ENCODE measurements at regions not wholly inside any gene's neighbourhood (a gene's known extent, or its start where the extent isn't known, plus 50 kb on each side); places are given as distances from the start of the nearest gene placed in this dataset.

DNA sequence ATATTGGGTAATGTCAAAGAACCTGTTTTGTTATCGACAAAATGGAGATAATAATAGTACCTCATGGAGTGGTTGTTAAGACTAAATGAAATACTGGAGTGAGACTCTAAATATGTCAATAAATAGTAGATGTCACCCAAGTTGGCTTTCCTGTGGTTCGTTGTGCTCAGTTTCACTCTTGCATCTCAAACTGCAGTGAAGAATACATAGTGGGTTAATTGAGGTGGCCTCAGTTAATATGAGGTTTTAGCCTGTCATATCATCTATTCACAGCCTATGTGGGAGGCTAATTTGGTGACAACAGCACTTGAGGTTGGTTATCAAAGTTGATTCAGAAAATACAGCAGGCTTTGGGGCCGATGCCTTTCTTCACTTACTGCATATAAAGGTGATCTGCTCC, 485.5 kb upstream of the SUCLG2 start:
- intact Hi-C loops (cut with DNase I): no loop called here
- H3K27me3 ChIP-seq: no peaks in the 10 kb centered on the region
- H3K4me1 ChIP-seq (replicated peaks in 1 of 2): no peaks in the 10 kb centered on the region
- no peak overlapping the region for H3K27ac ChIP-seq
- DNase-seq: no peak
- no peaks in the 10 kb centered on the region for H3K36me3 ChIP-seq (replicated peaks in 1 of 2)
- no peak overlapping the region for H3K4me3 ChIP-seq
- TF ChIP-seq, protein P1, sequence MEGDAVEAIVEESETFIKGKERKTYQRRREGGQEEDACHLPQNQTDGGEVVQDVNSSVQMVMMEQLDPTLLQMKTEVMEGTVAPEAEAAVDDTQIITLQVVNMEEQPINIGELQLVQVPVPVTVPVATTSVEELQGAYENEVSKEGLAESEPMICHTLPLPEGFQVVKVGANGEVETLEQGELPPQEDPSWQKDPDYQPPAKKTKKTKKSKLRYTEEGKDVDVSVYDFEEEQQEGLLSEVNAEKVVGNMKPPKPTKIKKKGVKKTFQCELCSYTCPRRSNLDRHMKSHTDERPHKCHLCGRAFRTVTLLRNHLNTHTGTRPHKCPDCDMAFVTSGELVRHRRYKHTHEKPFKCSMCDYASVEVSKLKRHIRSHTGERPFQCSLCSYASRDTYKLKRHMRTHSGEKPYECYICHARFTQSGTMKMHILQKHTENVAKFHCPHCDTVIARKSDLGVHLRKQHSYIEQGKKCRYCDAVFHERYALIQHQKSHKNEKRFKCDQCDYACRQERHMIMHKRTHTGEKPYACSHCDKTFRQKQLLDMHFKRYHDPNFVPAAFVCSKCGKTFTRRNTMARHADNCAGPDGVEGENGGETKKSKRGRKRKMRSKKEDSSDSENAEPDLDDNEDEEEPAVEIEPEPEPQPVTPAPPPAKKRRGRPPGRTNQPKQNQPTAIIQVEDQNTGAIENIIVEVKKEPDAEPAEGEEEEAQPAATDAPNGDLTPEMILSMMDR (IDR thresholded peaks at IDR 0.05): no peak
- no peak for TF ChIP-seq POLR2A (IDR thresholded peaks at IDR 0.05)
- WGBS, 4 donors: 85 to 95% (median 90%) methylated on average over 3 of the region's 3 CpGs
- no peaks in the 10 kb centered on the region for H3K9me3 ChIP-seq (replicated peaks in 1 of 3)

DNA sequence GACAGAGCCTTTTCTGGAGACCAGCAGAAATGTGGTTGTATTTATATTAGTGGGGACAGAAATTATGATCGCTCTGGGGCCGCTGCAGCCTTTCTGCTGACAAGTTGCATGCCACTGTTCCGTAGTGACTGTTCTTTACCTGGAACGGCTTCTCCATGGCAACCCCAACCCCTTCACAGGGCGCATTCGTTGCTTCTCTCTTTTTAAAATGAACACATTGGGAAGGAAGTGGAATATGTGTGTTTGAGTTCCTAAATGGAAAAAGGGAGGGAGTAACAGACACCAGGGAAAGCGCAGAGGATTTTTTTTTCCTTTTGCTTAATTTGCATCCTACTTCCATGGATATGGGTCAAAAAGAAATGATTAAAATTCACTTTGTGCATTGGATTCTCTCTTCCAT, 482.0 kb upstream of the SUCLG2 start:
- DNase-seq: no peak
- no peak overlapping the region for H3K4me3 ChIP-seq
- no peaks in the 10 kb centered on the region for H3K4me1 ChIP-seq (replicated peaks in 1 of 2)
- WGBS, 4 donors: 67 to 74% (median 71%) methylated on average over 7 of the region's 7 CpGs
- TF ChIP-seq, protein P1 (IDR thresholded peaks at IDR 0.05): no peak
- no peak for TF ChIP-seq POLR2A (IDR thresholded peaks at IDR 0.05)
- H3K27me3 ChIP-seq: no peaks in the 10 kb centered on the region
- intact Hi-C loops (cut with DNase I): no loop called here
- H3K27ac ChIP-seq: no peak overlapping the region
- no peaks in the 10 kb centered on the region for H3K36me3 ChIP-seq (replicated peaks in 1 of 2)
- H3K9me3 ChIP-seq (replicated peaks in 1 of 3): no peaks in the 10 kb centered on the region

DNA sequence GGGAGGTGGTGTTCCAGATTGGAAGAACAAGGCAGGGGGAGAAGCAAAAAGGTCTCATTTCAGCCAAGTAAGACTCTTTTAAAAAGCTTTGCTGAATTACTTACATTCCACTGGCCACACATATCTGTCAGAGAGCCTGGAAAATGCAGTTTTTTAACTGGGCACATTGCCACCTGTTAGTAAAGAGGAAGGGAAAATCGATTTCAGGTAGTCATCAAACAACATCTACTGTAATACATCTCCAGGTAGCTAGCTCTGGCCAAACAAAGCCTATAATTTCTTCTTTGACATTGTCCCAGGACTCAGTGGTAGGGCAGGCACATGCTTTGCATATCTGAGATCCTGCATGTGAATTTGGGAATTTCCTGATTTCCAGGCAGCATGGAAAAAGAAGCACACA, 480.7 kb upstream of the SUCLG2 start:
- no peak for DNase-seq
- WGBS, 4 donors: 33 to 48% (median 46%) methylated on average over 1 of the region's 1 CpG
- intact Hi-C loops (cut with DNase I): no loop called here
- Histone ChIP-seq H3K36me3 (replicated peaks in 1 of 2) (no peaks in the 10 kb centered on the region), H3K4me1 (replicated peaks in 1 of 2) (no peaks in the 10 kb centered on the region), H3K27me3 (no peaks in the 10 kb centered on the region), H3K4me3 (no peak overlapping the region), H3K9me3 (replicated peaks in 1 of 3) (no peaks in the 10 kb centered on the region), H3K27ac (no peak overlapping the region)
- no peak for TF ChIP-seq POLR2A (IDR thresholded peaks at IDR 0.05)
- TF ChIP-seq, protein P1 (IDR thresholded peaks at IDR 0.05): no peak

DNA sequence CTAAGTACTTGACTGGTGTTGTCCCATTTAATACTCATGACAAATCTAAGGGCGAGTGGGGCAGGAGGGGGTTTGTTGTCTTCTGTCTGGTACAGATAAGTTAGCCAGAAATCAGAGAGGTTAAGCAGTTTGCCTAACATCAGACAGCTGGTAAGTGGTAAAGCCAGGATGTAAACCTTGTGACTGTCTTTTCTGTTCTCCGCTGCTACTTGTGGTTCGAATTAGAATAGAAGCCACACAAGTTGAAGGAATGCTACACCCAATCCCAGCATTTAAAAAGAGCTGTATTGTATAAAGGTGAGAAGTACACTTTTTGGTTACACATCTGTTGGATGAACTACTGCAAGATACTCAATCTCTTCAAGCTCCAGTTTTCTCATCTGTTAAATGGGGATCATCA, 474.7 kb upstream of the SUCLG2 start:
- DNase-seq: no peak
- H3K4me1 ChIP-seq (replicated peaks in 1 of 2): no peaks in the 10 kb centered on the region
- H3K36me3 ChIP-seq (replicated peaks in 1 of 2): no peaks in the 10 kb centered on the region
- intact Hi-C loops (cut with DNase I): no loop called here
- no peak for TF ChIP-seq POLR2A (IDR thresholded peaks at IDR 0.05)
- TF ChIP-seq, protein P1 (IDR thresholded peaks at IDR 0.05): no peak
- 73 to 88% (median 80%) methylated on average over 3 of the region's 3 CpGs for WGBS, 4 donors
- no peaks in the 10 kb centered on the region for H3K9me3 ChIP-seq (replicated peaks in 1 of 3)
- H3K4me3 ChIP-seq: no peak overlapping the region
- no peak overlapping the region for H3K27ac ChIP-seq
- H3K27me3 ChIP-seq: no peaks in the 10 kb centered on the region
